GM23338 (cell line): ENCODE measurements at regions not wholly inside any gene's neighbourhood (a gene's known extent, or its start where the extent isn't known, plus 50 kb on each side); places are given as distances from the start of the nearest gene placed in this dataset.
A peak's percentile ranks its signal among the peaks of the same experiment; 100 is the strongest.

Source experiments
- ATAC-seq: fragments of 200-7000 bp; cut with Tn5 transposase; 3 replicates; pipeline ENCODE4 v1.9.1; 2020
- DNase-seq: peaks from one replicate; pipeline ENCODE4 v3.0.0-alpha.2; 2015; ENCODE audit warnings: low spot score
- H2AFZ ChIP-seq: fragments of 200-600 bp; sonication (generic); 2 replicates; pipeline ENCODE4 v1.8.0; 2016; ENCODE audit warnings: antibody characterized with exemption, mild to moderate bottlenecking, moderate library complexity
- H3F3A ChIP-seq: fragments of 200-600 bp; sonication (generic); replicated peaks from 2 replicates; pipeline ENCODE4 v1.8.0; 2017; ENCODE audit warnings: antibody characterized with exemption, mixed run types, low read depth
- H3K27ac ChIP-seq: fragments of 200-600 bp; sonication (generic); 2 replicates; pipeline ENCODE4 v1.6.1; 2016; ENCODE audit warnings: low read depth
- H3K27me3 ChIP-seq: fragments of 200-600 bp; sonication (generic); 2 replicates; pipeline ENCODE4 v1.8.0; 2016; ENCODE audit warnings: mild to moderate bottlenecking, mixed run types, moderate library complexity; ENCODE audit not compliant: insufficient read depth
- H3K36me3 ChIP-seq: fragments of 200-600 bp; sonication (generic); 2 replicates; pipeline ENCODE4 v1.8.0; 2016; ENCODE audit warnings: mild to moderate bottlenecking; ENCODE audit not compliant: insufficient read depth
- H3K4me1 ChIP-seq: fragments of 200-600 bp; sonication (generic); 2 replicates; pipeline ENCODE4 v1.8.0; 2016; ENCODE audit warnings: mild to moderate bottlenecking, moderate library complexity; ENCODE audit not compliant: insufficient read depth
- H3K4me2 ChIP-seq: fragments of 200-600 bp; sonication (generic); 2 replicates; pipeline ENCODE4 v1.7.1; 2017; ENCODE audit warnings: mixed run types
- H3K4me3 ChIP-seq: fragments of 200-600 bp; sonication (generic); 2 replicates; pipeline ENCODE4 v1.6.1; 2016; ENCODE audit warnings: mixed run types
- H3K79me2 ChIP-seq: fragments of 200-600 bp; sonication (generic); replicated peaks from 2 replicates; pipeline ENCODE4 v1.8.0; 2017; ENCODE audit warnings: mild to moderate bottlenecking; ENCODE audit not compliant: insufficient read depth
- H3K9me2 ChIP-seq: fragments of 200-600 bp; sonication (generic); 2 replicates; pipeline ENCODE4 v1.8.0; 2017; ENCODE audit not compliant: insufficient read depth
- H4K20me1 ChIP-seq: fragments of 200-600 bp; sonication (generic); replicated peaks from 2 replicates; pipeline ENCODE4 v1.8.0; 2017; ENCODE audit warnings: mild to moderate bottlenecking; ENCODE audit not compliant: insufficient read depth
- H3K27ac Mint-ChIP-seq: 2 replicates; pipeline ENCODE4 v1.8.0; 2020; ENCODE audit warnings: inconsistent platforms, mild to moderate bottlenecking, moderate library complexity, mixed read lengths
- H3K27me3 Mint-ChIP-seq: 3 replicates; pipeline ENCODE4 v1.8.0; 2022; ENCODE audit warnings: low read depth, mild to moderate bottlenecking, moderate library complexity, mixed read lengths, inconsistent platforms; ENCODE audit not compliant: insufficient read depth, poor library complexity
- H3K36me3 Mint-ChIP-seq: 3 replicates; pipeline ENCODE4 v1.8.0; 2021; ENCODE audit warnings: low read depth, mild to moderate bottlenecking, inconsistent platforms, moderate library complexity, mixed read lengths
- H3K4me1 Mint-ChIP-seq: 3 replicates; pipeline ENCODE4 v1.8.0; 2020; ENCODE audit warnings: mild to moderate bottlenecking, inconsistent platforms, mixed read lengths
- H3K4me3 Mint-ChIP-seq: 3 replicates; pipeline ENCODE4 v1.8.0; 2021; ENCODE audit warnings: moderate library complexity, mild to moderate bottlenecking, inconsistent platforms, mixed read lengths
- H3K9me3 Mint-ChIP-seq: 3 replicates; pipeline ENCODE4 v1.8.0; 2020; ENCODE audit warnings: moderate library complexity, mild to moderate bottlenecking, inconsistent platforms, mixed read lengths
- CTCF ChIP-seq, 2 experiments: fragments of 200-600 bp in 1 of 2; sonication (generic) in 1 of 2; conservative IDR thresholded peaks; 2 replicates each; pipeline versions ENCODE4 v1.5.1 to v1.6.1; 2016 to 2017; ENCODE audit warnings: antibody characterized with exemption in 2 of 2, low read depth in 2 of 2, mild to moderate bottlenecking in 2 of 2, moderate library complexity in 1 of 2
- JUNB ChIP-seq: IDR thresholded peaks from one replicate; pipeline ENCODE4 v1.6.1; 2016; ENCODE audit warnings: antibody characterized with exemption; ENCODE audit not compliant: unreplicated experiment
- ZNF462 ChIP-seq: fragments of 250-450 bp; sonication (Bioruptor Pico); IDR thresholded peaks from 2 replicates; pipeline ENCODE4 v1.5.0; 2020; ENCODE audit warnings: mild to moderate bottlenecking, moderate library complexity

DNA sequence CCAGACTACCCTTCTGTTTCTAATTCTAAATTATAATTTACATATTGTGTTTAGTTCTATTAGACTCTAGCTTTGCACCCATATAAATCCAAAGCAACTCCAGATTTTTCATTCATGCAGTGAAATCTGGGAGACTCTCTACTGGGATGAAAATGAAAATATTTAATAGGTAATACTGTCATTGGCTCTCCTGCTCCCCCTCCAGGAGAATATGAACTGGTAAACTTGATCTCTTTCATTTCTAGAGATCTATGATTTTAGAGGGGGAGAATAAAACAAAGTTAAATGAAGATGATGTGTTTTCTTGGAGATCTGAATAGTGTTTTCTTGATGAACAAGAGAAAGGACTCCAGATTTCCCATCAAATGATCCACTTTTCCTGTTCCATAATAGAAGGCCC is 104.3 kb upstream of the TMCC3 start:
- H3K36me3 Mint-ChIP-seq: no peaks in the 10 kb centered on the region

More for the DNA sequence above, 104.3 kb upstream of the TMCC3 start:
- no peaks in the 10 kb centered on the region for H3K4me1 Mint-ChIP-seq
- Histone ChIP-seq H3K4me1 (no peaks in the 10 kb centered on the region), H3K36me3 (no peaks in the 10 kb centered on the region), H4K20me1 (no peaks in the 10 kb centered on the region), H3K27me3 (no peaks in the 10 kb centered on the region), H3F3A (no peaks in the 10 kb centered on the region), H3K9me2 (no peaks in the 10 kb centered on the region), H3K79me2 (no peaks in the 10 kb centered on the region), H2AFZ (no peak overlapping the region), H3K27ac (no peak overlapping the region), H3K4me3 (no peak overlapping the region), H3K4me2 (no peak overlapping the region)
- no peaks in the 10 kb centered on the region for H3K9me3 Mint-ChIP-seq
- TF ChIP-seq ZNF462 (CRISPR knock-in tag) (no peak), JUNB (no peak), CTCF (conservative IDR thresholded peaks at IDR 0.05; ENCODE audit: low read depth in 2 of 2) (peak in 1 of 2 experiments; percentile 51; a peak in 3 of 4 replicates)
- H3K27ac Mint-ChIP-seq: no peak overlapping the region
- no peak overlapping the region for H3K4me3 Mint-ChIP-seq
- ATAC-seq: no peak
- no peak for DNase-seq
- peaks cover 3% of the 10 kb centered on the region for H3K27me3 Mint-ChIP-seq
